Esophagus muscularis mucosa (tissue), 3 donors: ENCODE measurements at regions not wholly inside any gene's neighbourhood (a gene's known extent, or its start where the extent isn't known, plus 50 kb on each side); places are given as distances from the start of the nearest gene placed in this dataset.

Experiments used
- EP300 ChIP-seq: sonication (generic); formaldehyde crosslinking; IDR thresholded peaks from one replicate; pipeline ENCODE4 v1.6.1; 2017; ENCODE audit warnings: antibody characterized with exemption
- TF ChIP-seq, protein P1 (sequence below), 3 experiments: fragments of 200-600 bp in 2 of 3; fragments of 450-650 bp in 1 of 3; sonication (generic) in 2 of 3; IDR thresholded peaks; one replicate each; pipeline ENCODE4 v1.5.1; 2017 to 2019; ENCODE audit warnings: antibody characterized with exemption in 3 of 3, mild to moderate bottlenecking in 2 of 3, moderate library complexity in 1 of 3

- TF ChIP-seq, protein P1, sequence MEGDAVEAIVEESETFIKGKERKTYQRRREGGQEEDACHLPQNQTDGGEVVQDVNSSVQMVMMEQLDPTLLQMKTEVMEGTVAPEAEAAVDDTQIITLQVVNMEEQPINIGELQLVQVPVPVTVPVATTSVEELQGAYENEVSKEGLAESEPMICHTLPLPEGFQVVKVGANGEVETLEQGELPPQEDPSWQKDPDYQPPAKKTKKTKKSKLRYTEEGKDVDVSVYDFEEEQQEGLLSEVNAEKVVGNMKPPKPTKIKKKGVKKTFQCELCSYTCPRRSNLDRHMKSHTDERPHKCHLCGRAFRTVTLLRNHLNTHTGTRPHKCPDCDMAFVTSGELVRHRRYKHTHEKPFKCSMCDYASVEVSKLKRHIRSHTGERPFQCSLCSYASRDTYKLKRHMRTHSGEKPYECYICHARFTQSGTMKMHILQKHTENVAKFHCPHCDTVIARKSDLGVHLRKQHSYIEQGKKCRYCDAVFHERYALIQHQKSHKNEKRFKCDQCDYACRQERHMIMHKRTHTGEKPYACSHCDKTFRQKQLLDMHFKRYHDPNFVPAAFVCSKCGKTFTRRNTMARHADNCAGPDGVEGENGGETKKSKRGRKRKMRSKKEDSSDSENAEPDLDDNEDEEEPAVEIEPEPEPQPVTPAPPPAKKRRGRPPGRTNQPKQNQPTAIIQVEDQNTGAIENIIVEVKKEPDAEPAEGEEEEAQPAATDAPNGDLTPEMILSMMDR (IDR thresholded peaks at IDR 0.05): no peak
- no peak for TF ChIP-seq EP300
Measured at GRCh38 chr17:34784526-34784925, 176.7 kb downstream of the CCT6B start.
